OCI-LY1 (cell line): ENCODE measurements at regions not wholly inside any gene's neighbourhood (a gene's known extent, or its start where the extent isn't known, plus 50 kb on each side); places are given as distances from the start of the nearest gene placed in this dataset.

ENCODE experiments used
- H2AFZ ChIP-seq: fragments of 200-600 bp; sonication (generic), shearing (Covaris generic); 2 replicates; pipeline ENCODE4 v1.6.0; 2014; ENCODE audit warnings: antibody characterized with exemption, mild to moderate bottlenecking, low read length
- H3F3A ChIP-seq: fragments of 200-600 bp; sonication (generic), shearing (Covaris generic); 2 replicates; pipeline ENCODE4 v1.6.0; 2014; ENCODE audit warnings: mild to moderate bottlenecking, antibody characterized with exemption, low read length, moderate library complexity; ENCODE audit not compliant: insufficient read depth
- H3K27ac ChIP-seq: fragments of 200-600 bp; sonication (generic); 2 replicates; pipeline ENCODE4 v1.5.1; 2014; ENCODE audit warnings: low read length, mixed run types, mild to moderate bottlenecking, low read depth; ENCODE audit not compliant: poor library complexity, severe bottlenecking
- H3K27me3 ChIP-seq: fragments of 200-600 bp; sonication (generic); 2 replicates; pipeline ENCODE4 v1.6.0; 2014; ENCODE audit warnings: antibody characterized with exemption, mild to moderate bottlenecking, low read length, moderate library complexity; ENCODE audit not compliant: insufficient read depth
- H3K36me3 ChIP-seq: fragments of 200-600 bp; sonication (generic); 2 replicates; pipeline ENCODE4 v1.6.1; 2014; ENCODE audit warnings: mild to moderate bottlenecking, antibody characterized with exemption, low read length, moderate library complexity, mixed read lengths; ENCODE audit not compliant: insufficient read depth
- H3K4me1 ChIP-seq: fragments of 200-600 bp; sonication (generic); 2 replicates; pipeline ENCODE4 v1.5.1; 2014; ENCODE audit warnings: mild to moderate bottlenecking, low read length, moderate library complexity; ENCODE audit not compliant: insufficient read depth, severe bottlenecking
- H3K4me2 ChIP-seq: fragments of 200-600 bp; sonication (generic), shearing (Covaris generic); 2 replicates; pipeline ENCODE4 v1.6.1; 2014; ENCODE audit warnings: low read length
- H3K4me3 ChIP-seq: fragments of 200-600 bp; sonication (generic); 2 replicates; pipeline ENCODE4 v1.5.1; 2014; ENCODE audit warnings: low read length, low read depth, mild to moderate bottlenecking, mixed read lengths; ENCODE audit not compliant: poor library complexity, severe bottlenecking
- H3K79me2 ChIP-seq: fragments of 200-600 bp; shearing (Covaris generic); 2 replicates; pipeline ENCODE4 v1.6.1; 2016; ENCODE audit warnings: mixed run types, low read length, mixed read lengths; ENCODE audit not compliant: insufficient read depth
- H3K9ac ChIP-seq: fragments of 200-600 bp; sonication (generic), shearing (Covaris generic); 2 replicates; pipeline ENCODE4 v1.6.1; 2014; ENCODE audit warnings: mild to moderate bottlenecking, low read length, mixed read lengths
- H3K9me2 ChIP-seq: fragments of 200-600 bp; sonication (generic), shearing (Covaris generic); 2 replicates; pipeline ENCODE4 v1.6.1; 2014; ENCODE audit warnings: low read depth, mild to moderate bottlenecking, low read length, mixed read lengths
- H3K9me3 ChIP-seq: fragments of 200-600 bp; shearing (Covaris generic); 2 replicates; pipeline ENCODE4 v1.6.1; 2014; ENCODE audit warnings: low read length, mixed read lengths
- H4K20me1 ChIP-seq: fragments of 200-600 bp; sonication (generic), shearing (Covaris generic); 2 replicates; pipeline ENCODE4 v1.6.0; 2016; ENCODE audit warnings: mild to moderate bottlenecking, low read length; ENCODE audit not compliant: insufficient read depth
- EZH2 ChIP-seq: fragments of 200-600 bp; sonication (generic), shearing (Covaris generic); IDR thresholded peaks from 2 replicates; pipeline ENCODE4 v1.8.0; 2017; ENCODE audit warnings: borderline replicate concordance, mixed run types, mild to moderate bottlenecking, antibody characterized with exemption, low read length, moderate library complexity, mixed read lengths
- TF ChIP-seq, protein P1 (sequence below): fragments of 200-600 bp; sonication (generic), shearing (Covaris generic); IDR thresholded peaks from 2 replicates; pipeline ENCODE4 v1.5.1; 2017; ENCODE audit warnings: mild to moderate bottlenecking, antibody characterized with exemption, low read length, moderate library complexity, mixed read lengths

DNA sequence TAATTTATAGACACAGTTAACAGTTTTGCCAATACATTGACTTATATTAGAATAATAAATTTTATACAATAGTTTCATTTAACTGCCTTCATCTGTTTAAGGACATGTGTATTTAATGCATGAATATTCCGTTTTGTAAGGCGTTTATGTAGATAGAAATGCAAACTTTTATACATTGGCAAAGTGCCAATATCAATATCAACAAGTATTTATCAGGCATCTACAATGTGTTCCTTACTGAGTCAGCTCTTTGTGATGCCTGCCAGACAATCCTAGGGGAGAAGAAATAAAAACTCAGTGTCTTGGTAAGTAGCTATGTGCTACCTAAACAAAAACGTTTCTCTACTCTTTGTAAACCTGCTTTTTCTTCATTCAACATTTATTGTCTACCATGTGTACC, 1142.2 kb downstream of the C4orf33 start:
- no peak for TF ChIP-seq EZH2
- TF ChIP-seq, protein P1, sequence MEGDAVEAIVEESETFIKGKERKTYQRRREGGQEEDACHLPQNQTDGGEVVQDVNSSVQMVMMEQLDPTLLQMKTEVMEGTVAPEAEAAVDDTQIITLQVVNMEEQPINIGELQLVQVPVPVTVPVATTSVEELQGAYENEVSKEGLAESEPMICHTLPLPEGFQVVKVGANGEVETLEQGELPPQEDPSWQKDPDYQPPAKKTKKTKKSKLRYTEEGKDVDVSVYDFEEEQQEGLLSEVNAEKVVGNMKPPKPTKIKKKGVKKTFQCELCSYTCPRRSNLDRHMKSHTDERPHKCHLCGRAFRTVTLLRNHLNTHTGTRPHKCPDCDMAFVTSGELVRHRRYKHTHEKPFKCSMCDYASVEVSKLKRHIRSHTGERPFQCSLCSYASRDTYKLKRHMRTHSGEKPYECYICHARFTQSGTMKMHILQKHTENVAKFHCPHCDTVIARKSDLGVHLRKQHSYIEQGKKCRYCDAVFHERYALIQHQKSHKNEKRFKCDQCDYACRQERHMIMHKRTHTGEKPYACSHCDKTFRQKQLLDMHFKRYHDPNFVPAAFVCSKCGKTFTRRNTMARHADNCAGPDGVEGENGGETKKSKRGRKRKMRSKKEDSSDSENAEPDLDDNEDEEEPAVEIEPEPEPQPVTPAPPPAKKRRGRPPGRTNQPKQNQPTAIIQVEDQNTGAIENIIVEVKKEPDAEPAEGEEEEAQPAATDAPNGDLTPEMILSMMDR, result no peak
- Histone ChIP-seq H4K20me1 (no peaks in the 10 kb centered on the region), H3K4me1 (peaks cover 8% of the 10 kb centered on the region), H3K79me2 (no peaks in the 10 kb centered on the region), H2AFZ (no peak overlapping the region), H3K9ac (no peak overlapping the region), H3K4me3 (no peak overlapping the region), H3K27ac (no peak overlapping the region), H3K9me2 (no peaks in the 10 kb centered on the region), H3K27me3 (no peaks in the 10 kb centered on the region), H3K4me2 (no peak overlapping the region), H3K9me3 (no peaks in the 10 kb centered on the region), H3F3A (no peaks in the 10 kb centered on the region), H3K36me3 (no peaks in the 10 kb centered on the region)

GRCh38 chr4:130249002-130249401, 1153.0 kb downstream of the C4orf33 start:
- no peak overlapping the region for H3K9ac ChIP-seq
- H3K4me3 ChIP-seq, result no peak overlapping the region
- H3K9me3 ChIP-seq, result no peaks in the 10 kb centered on the region
- H3K9me2 ChIP-seq, result no peaks in the 10 kb centered on the region
- no peaks in the 10 kb centered on the region for H4K20me1 ChIP-seq
- H2AFZ ChIP-seq, result no peak overlapping the region
- TF ChIP-seq, protein P1, result no peak
- no peak for TF ChIP-seq EZH2
- H3K79me2 ChIP-seq, result no peaks in the 10 kb centered on the region
- no peaks in the 10 kb centered on the region for H3K27me3 ChIP-seq
- H3K27ac ChIP-seq, result no peak overlapping the region
- H3K4me2 ChIP-seq, result no peak overlapping the region
- H3K36me3 ChIP-seq, result no peaks in the 10 kb centered on the region
- H3F3A ChIP-seq, result no peaks in the 10 kb centered on the region
- H3K4me1 ChIP-seq, result no peaks in the 10 kb centered on the region

GRCh38 chr4:130257271-130257670, 1161.3 kb downstream of the C4orf33 start:
- no peak overlapping the region for H3K4me3 ChIP-seq
- H2AFZ ChIP-seq, result no peak overlapping the region
- no peaks in the 10 kb centered on the region for H3K79me2 ChIP-seq
- H4K20me1 ChIP-seq, result no peaks in the 10 kb centered on the region
- H3K9me3 ChIP-seq, result no peaks in the 10 kb centered on the region
- no peak overlapping the region for H3K27ac ChIP-seq
- no peaks in the 10 kb centered on the region for H3K4me1 ChIP-seq
- no peak overlapping the region for H3K9ac ChIP-seq
- H3K27me3 ChIP-seq, result no peaks in the 10 kb centered on the region
- no peaks in the 10 kb centered on the region for H3K9me2 ChIP-seq
- TF ChIP-seq EZH2, result no peak
- TF ChIP-seq, protein P1, result no peak
- no peaks in the 10 kb centered on the region for H3F3A ChIP-seq
- no peak overlapping the region for H3K4me2 ChIP-seq
- no peaks in the 10 kb centered on the region for H3K36me3 ChIP-seq
